Amygdala (tissue), 56 donors: ENCODE measurements at regions not wholly inside any gene's neighbourhood (a gene's known extent, or its start where the extent isn't known, plus 50 kb on each side); places are given as distances from the start of the nearest gene placed in this dataset.

Source experiments
- DNase-seq, 56 donors: peaks; one replicate each; lab custom pipeline; 2025; lab: John Stamatoyannopoulos, UW

GRCh38 chr7:41156268-41156667 lies 546.6 kb downstream of the INHBA start:
- DNase-seq, result no peak

- DNase-seq, result no peak
Observed at GRCh38 chr7:41153268-41153667, 549.6 kb downstream of the INHBA start.

GRCh38 chr7:41152179-41152678 lies 550.7 kb downstream of the INHBA start:
- no peak for DNase-seq

- no peak for DNase-seq
Observed at GRCh38 chr7:41149576-41149975, 553.3 kb downstream of the INHBA start.

- no peak for DNase-seq
Observed at GRCh38 chr7:41148521-41148951, 554.4 kb downstream of the INHBA start.

- DNase-seq, result no peak
Observed at GRCh38 chr7:41147606-41148485, 555.0 kb downstream of the INHBA start.

GRCh38 chr7:41146429-41146828 lies 556.5 kb downstream of the INHBA start:
- no peak for DNase-seq

- no peak for DNase-seq
Observed at GRCh38 chr7:41145656-41146055, 557.2 kb downstream of the INHBA start.

- DNase-seq, result no peak
Observed at GRCh38 chr7:41142904-41143473, 559.9 kb downstream of the INHBA start.

- DNase-seq, result no peak
Observed at GRCh38 chr7:41139789-41140188, 563.1 kb downstream of the INHBA start.

GRCh38 chr7:41136551-41136950 lies 566.3 kb downstream of the INHBA start:
- no peak for DNase-seq

GRCh38 chr7:41135511-41135910 lies 567.4 kb downstream of the INHBA start:
- DNase-seq, result no peak

- DNase-seq, result no peak
Observed at GRCh38 chr7:41134300-41135255, 568.3 kb downstream of the INHBA start.

GRCh38 chr7:41133690-41134299 lies 569.1 kb downstream of the INHBA start:
- no peak for DNase-seq

GRCh38 chr7:41131956-41132355 lies 570.9 kb downstream of the INHBA start:
- no peak for DNase-seq

- peak in 2 of 56 donors; percentile 18 to 29 for DNase-seq
Observed at GRCh38 chr7:41130561-41131236, 572.2 kb downstream of the INHBA start.

- DNase-seq, result peak in 8 of 56 donors; percentile 11 to 44 (median 26)
Observed at GRCh38 chr7:41130086-41130485, 572.8 kb downstream of the INHBA start.

GRCh38 chr7:41125343-41125742 lies 577.5 kb downstream of the INHBA start:
- no peak for DNase-seq

- no peak for DNase-seq
Observed at GRCh38 chr7:41122256-41122987, 580.5 kb downstream of the INHBA start.
